HL-60/S4 (cell line): ENCODE measurements at regions not wholly inside any gene's neighbourhood (a gene's known extent, or its start where the extent isn't known, plus 50 kb on each side); places are given as distances from the start of the nearest gene placed in this dataset.

Experiments
- in situ Hi-C: fragments of 300-500 bp; cut with MboI; formaldehyde crosslinking; loops from 2 replicates; pipeline ENCODE4 v1.14.3; 2022; ENCODE audit warnings: low sequenced_read_pairs

DNA sequence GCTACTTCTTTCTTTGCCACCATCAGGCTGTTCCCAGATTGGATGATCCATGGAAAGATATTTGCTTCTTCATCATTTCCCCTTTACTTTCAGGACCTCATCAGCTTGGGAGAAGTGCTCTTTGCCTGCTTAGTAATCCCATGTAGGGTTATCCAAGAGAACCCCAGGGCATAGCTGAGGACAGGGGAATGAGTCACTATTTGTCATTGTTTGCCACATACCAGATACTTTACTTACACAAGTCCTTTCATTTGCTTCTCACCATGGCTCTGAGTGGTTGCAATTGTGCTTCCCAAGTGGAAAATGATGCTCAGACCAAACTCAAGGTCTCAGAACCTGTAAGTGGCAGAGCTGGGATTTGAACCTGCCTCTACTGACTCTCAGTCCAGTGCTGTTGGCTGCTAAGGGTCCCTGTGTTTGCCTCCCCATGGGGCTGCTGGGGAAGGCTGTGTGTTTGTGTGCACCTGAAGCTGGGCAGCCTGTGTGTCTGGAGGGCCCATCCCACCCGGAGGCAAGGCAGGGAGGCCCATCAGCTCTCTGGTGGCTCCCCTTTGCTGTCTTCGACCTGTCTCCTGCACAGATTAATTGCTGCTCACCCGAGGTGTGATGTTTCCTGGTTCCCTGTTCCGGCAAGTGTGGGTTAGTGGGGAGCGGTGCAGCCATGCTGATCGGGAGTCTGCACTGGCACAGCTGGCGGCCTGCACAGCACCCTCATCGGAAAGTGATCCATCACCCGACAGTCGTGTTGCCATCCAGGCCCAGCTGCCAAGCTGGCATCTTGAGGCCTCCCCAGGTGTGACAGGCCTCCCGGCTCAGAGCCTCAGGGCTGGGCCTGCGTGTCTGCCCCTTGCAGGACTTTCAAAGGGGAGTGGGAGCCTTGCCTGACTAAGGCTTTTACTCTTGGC, 228.8 kb downstream of the DHX35 start:
- in situ Hi-C loops: no loop called here

DNA sequence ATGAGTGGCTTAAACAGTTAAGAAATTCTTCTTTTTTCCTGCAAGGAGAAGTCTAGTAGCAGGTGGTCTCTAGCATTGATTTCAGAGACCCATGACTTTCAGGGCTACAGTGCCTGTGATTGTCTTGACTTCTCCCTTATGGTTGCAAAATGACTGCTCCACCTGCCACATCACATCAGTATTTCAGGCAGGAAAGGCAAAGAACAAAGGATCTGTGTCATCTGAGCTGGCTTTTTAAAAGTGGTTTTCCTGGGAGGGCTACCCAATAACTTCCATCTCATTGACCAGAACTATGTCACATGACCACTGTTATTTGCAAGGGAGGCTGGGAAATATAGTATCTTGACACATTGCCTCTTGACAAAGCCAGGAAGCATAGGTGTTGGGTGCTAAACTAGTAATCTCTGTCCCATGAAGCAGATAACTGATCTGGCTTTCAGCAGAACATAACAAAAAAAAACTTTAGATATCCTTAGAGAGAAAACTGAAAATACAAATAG, 226.2 kb downstream of the DHX35 start:
- in situ Hi-C loops: no loop called here

DNA sequence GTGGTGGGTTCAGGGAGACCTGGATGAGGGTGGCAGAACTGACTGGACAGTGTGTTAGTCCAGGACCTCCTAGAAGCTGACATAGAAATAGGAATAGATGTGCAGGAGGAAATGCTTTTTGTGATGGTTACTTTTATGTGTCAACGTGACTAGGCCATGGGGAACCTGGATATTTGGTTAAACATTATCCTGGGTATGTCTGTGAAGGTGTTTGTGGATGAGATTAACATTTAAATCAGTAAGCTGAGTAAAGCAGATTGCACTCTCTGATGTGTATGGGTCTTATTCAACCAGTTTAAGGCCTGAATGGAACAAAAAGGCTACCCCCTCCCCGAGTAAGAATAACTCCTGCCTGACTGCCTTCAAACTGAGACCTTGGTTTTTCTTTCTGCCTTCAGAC, 219.3 kb downstream of the DHX35 start:
- in situ Hi-C loops: no loop called here

DNA sequence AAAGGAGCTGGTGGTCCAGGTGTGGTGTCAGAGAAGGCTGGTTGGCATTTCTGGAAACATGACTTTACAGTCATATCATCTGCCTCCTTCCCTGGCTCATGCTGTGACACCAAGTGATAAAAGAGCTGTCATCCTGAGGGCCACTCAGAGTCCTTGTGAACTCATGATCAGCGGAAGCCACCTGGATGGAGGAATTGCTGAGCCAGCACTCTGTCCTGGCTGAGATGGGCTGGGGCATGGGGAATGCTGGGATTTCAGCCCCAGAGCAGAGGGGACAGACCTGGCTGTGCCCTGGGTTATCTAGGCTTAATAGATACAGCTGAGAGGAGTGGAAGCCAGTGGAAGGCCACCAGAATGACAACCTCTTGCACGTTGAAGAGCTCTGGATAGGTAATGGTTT, 214.3 kb downstream of the DHX35 start:
- in situ Hi-C loops: no loop called here

- in situ Hi-C loops: no loop called here
Observed at GRCh38 chr20:39170896-39171463, 208.8 kb downstream of the DHX35 start.

GRCh38 chr20:39165099-39165498, 203.0 kb downstream of the DHX35 start:
- in situ Hi-C loops: no loop called here

GRCh38 chr20:39164642-39165041, 202.5 kb downstream of the DHX35 start:
- in situ Hi-C loops: no loop called here

DNA sequence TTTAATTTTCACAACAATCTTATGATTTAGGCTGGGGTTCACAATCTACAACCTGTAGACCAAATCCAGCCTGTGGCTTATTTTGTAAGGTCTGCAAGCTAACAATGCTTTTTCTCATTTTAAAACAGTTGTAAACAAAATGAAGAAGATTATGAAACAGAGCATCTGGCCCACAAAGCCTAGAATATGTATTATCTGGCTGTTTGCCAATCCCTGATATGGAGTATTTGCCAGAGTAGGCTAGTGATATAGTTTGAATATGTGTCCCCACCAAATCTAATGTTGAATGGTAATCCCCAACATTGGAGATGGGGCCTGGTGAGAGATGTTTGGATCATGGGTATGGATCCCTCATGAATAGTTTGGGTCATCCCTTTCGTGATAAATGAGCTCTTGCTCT, 201.8 kb downstream of the DHX35 start:
- in situ Hi-C loops: no loop called here

- in situ Hi-C loops: no loop called here
Observed at GRCh38 chr20:39161900-39162299, 199.8 kb downstream of the DHX35 start.

DNA sequence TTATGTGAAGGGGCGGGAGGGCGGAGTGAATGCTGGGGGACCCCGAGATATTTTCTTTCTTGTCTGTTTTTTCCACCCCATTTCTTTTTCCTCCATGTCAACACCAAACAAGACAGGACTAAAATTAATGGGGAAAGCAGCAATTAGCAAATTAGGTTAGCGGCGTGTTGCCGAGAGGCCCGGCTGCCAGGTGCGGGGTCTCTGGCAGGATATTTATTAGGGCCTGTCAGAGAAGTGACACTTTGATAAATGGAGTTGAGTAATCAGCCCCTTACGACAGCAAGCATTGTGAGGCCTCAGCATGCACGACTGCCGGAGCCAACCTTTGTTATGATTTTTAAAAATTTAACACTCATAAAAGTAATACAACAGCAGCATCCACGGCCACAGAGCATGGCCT, 193.8 kb downstream of the DHX35 start:
- in situ Hi-C loops: no loop called here

GRCh38 chr20:39152742-39153141, 190.6 kb downstream of the DHX35 start:
- in situ Hi-C loops: no loop called here

GRCh38 chr20:39152126-39152525, 190.0 kb downstream of the DHX35 start:
- in situ Hi-C loops: no loop called here

- in situ Hi-C loops: no loop called here
Observed at GRCh38 chr20:39150501-39150900, 188.4 kb downstream of the DHX35 start.

GRCh38 chr20:39146394-39146793, 184.2 kb downstream of the DHX35 start:
- in situ Hi-C loops: no loop called here

- in situ Hi-C loops: no loop called here
Observed at GRCh38 chr20:39145921-39146320, 183.8 kb downstream of the DHX35 start.

DNA sequence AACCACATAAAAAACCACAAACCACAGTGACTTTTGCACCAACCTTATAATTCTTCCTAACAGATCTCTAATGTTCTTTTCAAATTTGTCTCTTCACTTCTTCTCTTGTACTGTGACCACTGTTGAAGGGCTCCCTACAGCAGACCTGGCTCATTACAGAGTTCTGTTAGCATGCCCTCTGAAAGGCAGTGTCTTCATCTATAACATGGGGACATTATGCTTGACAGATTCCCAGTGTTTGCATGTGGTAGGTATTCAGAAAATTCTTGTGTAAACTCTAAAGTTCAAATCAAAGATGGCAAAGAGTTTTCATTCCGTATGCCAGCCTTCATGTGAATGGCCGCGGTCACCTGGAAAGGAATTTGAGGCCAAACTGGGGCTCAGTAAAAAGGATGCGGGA, 182.6 kb downstream of the DHX35 start:
- in situ Hi-C loops: no loop called here

DNA sequence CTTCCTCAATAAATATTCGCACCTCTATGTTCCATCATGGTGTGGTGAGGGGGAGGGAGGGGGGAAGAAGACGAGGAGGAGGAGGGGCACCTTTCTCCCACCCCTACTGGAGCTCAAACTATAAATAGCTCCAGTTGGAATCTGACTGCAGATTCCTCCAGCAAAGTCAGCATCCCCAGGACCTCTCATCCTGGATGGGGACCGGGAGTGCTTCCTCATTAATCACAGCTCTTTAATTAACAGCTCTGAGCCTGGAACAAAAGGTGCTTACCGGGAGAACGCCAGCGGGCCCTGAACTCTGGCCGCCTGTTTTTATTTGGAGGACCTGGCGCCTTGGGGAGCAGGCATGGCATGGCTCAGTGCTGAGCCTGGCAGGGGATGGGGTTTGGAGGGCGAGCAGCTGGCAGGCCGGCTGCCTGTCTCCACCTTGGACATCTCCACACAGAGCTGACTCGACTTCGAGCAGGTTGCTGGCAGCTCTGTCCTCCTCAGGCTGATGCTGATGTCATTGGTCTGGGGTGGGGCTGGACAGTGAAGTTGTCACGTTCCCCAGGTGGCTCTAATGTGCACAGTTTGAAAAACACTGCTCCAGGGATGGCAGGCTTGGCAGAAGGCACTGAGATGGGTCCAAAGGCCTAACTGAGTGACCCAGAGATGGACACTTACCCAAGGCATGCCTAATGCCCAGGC, 180.4 kb downstream of the DHX35 start:
- in situ Hi-C loops: no loop called here

DNA sequence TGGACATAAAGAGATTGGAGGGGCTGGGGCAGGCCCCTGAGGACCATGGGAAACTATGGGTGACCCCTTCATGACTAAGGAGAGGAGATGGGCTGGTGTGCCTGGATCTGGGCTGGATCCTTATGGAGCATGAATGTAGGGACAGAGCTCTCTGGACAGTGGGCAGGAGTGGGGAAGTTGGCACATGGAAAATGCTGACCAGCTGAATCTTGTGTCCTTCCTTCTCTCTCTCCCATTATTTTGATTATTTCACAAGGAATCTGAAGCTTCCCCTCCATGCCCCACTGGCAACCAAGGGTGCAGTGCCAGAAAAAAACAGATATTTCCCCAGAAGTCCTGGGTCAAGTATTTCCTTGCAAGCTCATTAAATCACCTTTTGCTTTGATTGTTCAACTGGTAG, 175.2 kb downstream of the DHX35 start:
- in situ Hi-C loops: no loop called here

- in situ Hi-C loops: no loop called here
Observed at GRCh38 chr20:39136798-39137197, 174.7 kb downstream of the DHX35 start.

- in situ Hi-C loops: no loop called here
Observed at GRCh38 chr20:39135885-39136544, 173.9 kb downstream of the DHX35 start.

- in situ Hi-C loops: no loop called here
Observed at GRCh38 chr20:39133201-39133600, 171.1 kb downstream of the DHX35 start.
